ENCODE measurements at regions not wholly inside any gene's neighbourhood (a gene's known extent, or its start where the extent isn't known, plus 50 kb on each side); places are given as distances from the start of the nearest gene placed in this dataset.

GRCh38 chr12:75577812-75578211, 66.4 kb upstream of the KRR1 start:
- no peak for TF ChIP-seq EZH2phosphoT487 (IDR thresholded peaks at IDR 0.05; ENCODE audit: insufficient read depth, low read depth)
- no peak for TF ChIP-seq EZH2 (IDR thresholded peaks at IDR 0.05; ENCODE audit: insufficient read depth, poor library complexity, severe bottlenecking)
